HCT116 (cell line): ENCODE measurements at regions not wholly inside any gene's neighbourhood (a gene's known extent, or its start where the extent isn't known, plus 50 kb on each side); places are given as distances from the start of the nearest gene placed in this dataset.

Experiments
- ATAC-seq: fragments of 200-7000 bp; cut with Tn5 transposase; 2 replicates; pipeline ENCODE4 v1.9.1; 2020; ENCODE audit warnings: mild to moderate bottlenecking, moderate library complexity
- BruUV-seq: library from RNA; stranded (reverse); fragments of 400-500 nt; replicated peaks from 2 replicates; lab custom pipeline; 2021; lab: Mats Ljungman, UMichigan
- CTCF ChIA-PET: fragments of 300-600 bp; sonication (Branson Sonifier 250); formaldehyde crosslinking; loops from one replicate; lab custom pipeline; 2021; ENCODE audit warnings: antibody characterized with exemption; lab: Charles Lee
- POLR2A ChIA-PET: fragments of 300-600, 350-600 bp; sonication (Branson Sonifier 250); formaldehyde crosslinking; loops from one replicate; lab custom pipeline; 2021; ENCODE audit warnings: antibody characterized with exemption; lab: Charles Lee
- RAD21 ChIA-PET, 2 experiments: fragments of 300-600 bp; sonication (Branson Sonifier 250); formaldehyde crosslinking; loops; one replicate each; lab custom pipeline; 2023; ENCODE audit warnings: low total read pairs in 2 of 2; ENCODE audit not compliant: uncharacterized antibody in 2 of 2, unreplicated experiment in 2 of 2, low non-redundant PET in 1 of 2; lab: Charles Lee
- DNase-seq: peaks from one replicate; pipeline ENCODE4 v3.0.0-alpha.2; 2010; ENCODE audit warnings: low read depth, low spot score
- H2AFZ ChIP-seq: fragments of 200-600 bp; shearing (Covaris generic), sonication (generic); 2 replicates; pipeline ENCODE4 v1.6.1; 2017; ENCODE audit warnings: low read depth, mixed run types, mixed read lengths, antibody characterized with exemption, low read length; ENCODE audit not compliant: poor library complexity, severe bottlenecking
- H3K27ac ChIP-seq: 2 replicates; pipeline ENCODE4 v1.5.1; 2012; ENCODE audit warnings: low read depth, low read length
- H3K27me3 ChIP-seq: fragments of 200-600 bp; sonication (generic); 2 replicates; pipeline ENCODE4 v1.6.1; 2016; ENCODE audit warnings: mixed run types, low read length, mixed read lengths; ENCODE audit not compliant: insufficient read depth
- H3K36me3 ChIP-seq, 2 experiments: fragments of 200-500 bp in 1 of 2; fragments of 200-600 bp in 1 of 2; sonication (Bioruptor generic) in 1 of 2; sonication (generic) in 1 of 2; 2 replicates each; pipeline versions ENCODE4 v1.5.1 to v1.6.1; 2014 to 2016; ENCODE audit warnings: low read length in 2 of 2, inconsistent platforms in 1 of 2, mixed read lengths in 1 of 2, mixed run types in 1 of 2; ENCODE audit not compliant: insufficient read depth in 2 of 2, control insufficient read depth in 1 of 2
- H3K4me1 ChIP-seq, 2 experiments: fragments of 200-600 bp in 1 of 2; sonication (generic) in 1 of 2; 2 replicates each; pipeline versions ENCODE4 v1.5.1 to v1.6.1; 2012 to 2017; ENCODE audit warnings: low read length in 2 of 2, inconsistent platforms in 1 of 2, mild to moderate bottlenecking in 1 of 2, mixed read lengths in 1 of 2, mixed run types in 1 of 2, moderate library complexity in 1 of 2; ENCODE audit not compliant: insufficient read depth in 2 of 2, control insufficient read depth in 1 of 2
- H3K4me2 ChIP-seq: fragments of 200-600 bp; sonication (generic); 2 replicates; pipeline ENCODE4 v1.6.1; 2017; ENCODE audit warnings: mixed run types, low read length, mixed read lengths
- H3K4me3 ChIP-seq, 2 experiments: fragments of 200-600 bp in 1 of 2; sonication (generic) in 1 of 2; replicated peaks in 1 of 2; 2 replicates each; pipeline ENCODE4 v1.5.1; 2011 to 2016; ENCODE audit warnings: low read length in 2 of 2, control low read depth in 1 of 2, low read depth in 1 of 2, mild to moderate bottlenecking in 1 of 2, mixed read lengths in 1 of 2, mixed run types in 1 of 2
- H3K79me2 ChIP-seq: fragments of 200-600 bp; sonication (generic); 2 replicates; pipeline ENCODE4 v1.6.1; 2017; ENCODE audit warnings: mild to moderate bottlenecking, mixed run types, low read length, moderate library complexity, mixed read lengths; ENCODE audit not compliant: insufficient read depth
- H3K9ac ChIP-seq: fragments of 200-600 bp; sonication (generic); 2 replicates; pipeline ENCODE4 v1.6.1; 2016; ENCODE audit warnings: low read length, mixed read lengths
- H3K9me2 ChIP-seq: fragments of 200-600 bp; sonication (generic), shearing (Covaris generic); 2 replicates; pipeline ENCODE4 v1.6.1; 2017; ENCODE audit warnings: mixed run types, mild to moderate bottlenecking, moderate library complexity; ENCODE audit not compliant: insufficient read depth
- H3K9me3 ChIP-seq, 2 experiments: fragments of 200-500 bp in 1 of 2; fragments of 200-600 bp in 1 of 2; sonication (Bioruptor generic) in 1 of 2; sonication (generic) in 1 of 2; 2 replicates each; pipeline ENCODE4 v1.6.1; 2014 to 2017; ENCODE audit warnings: low read length in 2 of 2, mixed read lengths in 2 of 2, inconsistent platforms in 1 of 2, low read depth in 1 of 2, mild to moderate bottlenecking in 1 of 2, mixed run types in 1 of 2, moderate library complexity in 1 of 2; ENCODE audit not compliant: control insufficient read depth in 1 of 2, insufficient read depth in 1 of 2
- H4K20me1 ChIP-seq: fragments of 200-600 bp; sonication (generic), shearing (Covaris generic); 2 replicates; pipeline ENCODE4 v1.6.1; 2017; ENCODE audit warnings: mixed run types, mild to moderate bottlenecking, moderate library complexity; ENCODE audit not compliant: insufficient read depth
- CBX3 ChIP-seq: IDR thresholded peaks from 2 replicates; pipeline ENCODE4 v1.6.1; 2012; ENCODE audit warnings: low read depth
- CTCF ChIP-seq, 3 experiments: fragments of 200-600 bp in 1 of 3; sonication (generic) in 1 of 3; IDR thresholded peaks in 2 of 3; conservative IDR thresholded peaks in 1 of 3; 2 replicates each; pipeline ENCODE4 v1.5.1; 2012 to 2017; ENCODE audit warnings: low read depth in 2 of 3, low read length in 2 of 3, antibody characterized with exemption in 1 of 3, borderline replicate concordance in 1 of 3, control low read depth in 1 of 3, mild to moderate bottlenecking in 1 of 3, mixed read lengths in 1 of 3, mixed run types in 1 of 3, moderate library complexity in 1 of 3; ENCODE audit not compliant: insufficient read depth in 1 of 3
- ELF1 ChIP-seq: IDR thresholded peaks from 2 replicates; pipeline ENCODE4 v1.6.1; 2012; ENCODE audit warnings: low read depth, borderline replicate concordance
- EZH2phosphoT487 ChIP-seq: fragments of 200-600 bp; IDR thresholded peaks from 2 replicates; pipeline ENCODE4 v1.6.1; 2018; ENCODE audit warnings: antibody characterized with exemption, borderline replicate concordance
- FOSL1 ChIP-seq: IDR thresholded peaks from 2 replicates; pipeline ENCODE4 v1.6.1; 2012; ENCODE audit warnings: low read depth
- JUND ChIP-seq: IDR thresholded peaks from 2 replicates; pipeline ENCODE4 v1.6.1; 2012
- POLR2AphosphoS5 ChIP-seq: IDR thresholded peaks from 2 replicates; pipeline ENCODE4 v1.6.1; 2011; ENCODE audit warnings: mild to moderate bottlenecking, low read depth, low read length, moderate library complexity
- RAD21 ChIP-seq: IDR thresholded peaks from 2 replicates; pipeline ENCODE4 v1.6.1; 2012; ENCODE audit warnings: low read depth, mild to moderate bottlenecking
- REST ChIP-seq: IDR thresholded peaks from 2 replicates; pipeline ENCODE4 v1.6.1; 2012; ENCODE audit warnings: low read depth
- SIN3A ChIP-seq: IDR thresholded peaks from 2 replicates; pipeline ENCODE4 v1.6.1; 2012; ENCODE audit warnings: low read depth
- SRF ChIP-seq: IDR thresholded peaks from 2 replicates; pipeline ENCODE4 v1.6.1; 2012; ENCODE audit warnings: low read depth
- TCF7L2 ChIP-seq: IDR thresholded peaks from 2 replicates; pipeline ENCODE4 v1.7.0; 2011; ENCODE audit warnings: borderline replicate concordance, inconsistent platforms; ENCODE audit not compliant: insufficient read depth, insufficient read length; ENCODE audit errors: extremely low read depth
- ZBTB33 ChIP-seq: IDR thresholded peaks from 2 replicates; pipeline ENCODE4 v1.6.1; 2011; ENCODE audit warnings: mild to moderate bottlenecking, low read length, moderate library complexity; ENCODE audit not compliant: insufficient replicate concordance; ENCODE audit errors: extremely low read depth
- ZFX ChIP-seq: fragments of 450-650 bp; IDR thresholded peaks from 2 replicates; pipeline ENCODE4 v1.6.1; 2017
- intact Hi-C: fragments of 100-400 bp; cut with micrococcal nuclease; formaldehyde crosslinking; loops from 2 replicates; pipeline ENCODE4 v1.10.0; 2022

- TF ChIP-seq ZBTB33 (no peak), CTCF (IDR thresholded peaks at IDR 0.05 in 2 of 3, conservative IDR thresholded peaks at IDR 0.05 in 1 of 3; ENCODE audit: borderline replicate concordance in 1 of 3, insufficient read depth in 1 of 3, low read depth in 2 of 3, low read length in 2 of 3) (no peak), CBX3 (no peak)
Observed at GRCh38 chr15:62684123-62684808, 358.3 kb upstream of the TPM1 start (continued).

GRCh38 chr15:62691008-62691407 lies 351.5 kb upstream of the TPM1 start:
- no peak overlapping the region for H3K4me2 ChIP-seq
- H3K9ac ChIP-seq, result no peak overlapping the region
- H3K79me2 ChIP-seq, result no peaks in the 10 kb centered on the region
- no peak overlapping the region for H3K27ac ChIP-seq
- H3K27me3 ChIP-seq, result no peaks in the 10 kb centered on the region
- ChIA-PET CTCF (no interaction called here), POLR2A (no interaction called here), RAD21 (no interaction called here)
- H4K20me1 ChIP-seq, result no peaks in the 10 kb centered on the region
- ATAC-seq, result no peak
- no peak overlapping the region for H2AFZ ChIP-seq
- H3K36me3 ChIP-seq, result no peaks in the 10 kb centered on the region
- DNase-seq, result no peak
- intact Hi-C loops, result no loop called here
- H3K4me3 ChIP-seq, result no peak overlapping the region
- no TSS peak for BruUV-seq
- H3K4me1 ChIP-seq, result no peaks in the 10 kb centered on the region
- TF ChIP-seq ZFX, result no peak
- no peak for TF ChIP-seq POLR2AphosphoS5
- no peak for TF ChIP-seq SRF
- no peak for TF ChIP-seq JUND
- TF ChIP-seq REST, result no peak
- TF ChIP-seq RAD21, result no peak
- no peak for TF ChIP-seq TCF7L2
- no peak for TF ChIP-seq FOSL1
- TF ChIP-seq CBX3, result no peak
- TF ChIP-seq ELF1, result no peak
- TF ChIP-seq CTCF (IDR thresholded peaks at IDR 0.05 in 2 of 3, conservative IDR thresholded peaks at IDR 0.05 in 1 of 3; ENCODE audit: borderline replicate concordance in 1 of 3, insufficient read depth in 1 of 3, low read depth in 2 of 3, low read length in 2 of 3), result no peak
- TF ChIP-seq SIN3A, result no peak
- TF ChIP-seq EZH2phosphoT487, result no peak
- H3K9me3 ChIP-seq, result no peaks in the 10 kb centered on the region
- no peaks in the 10 kb centered on the region for H3K9me2 ChIP-seq
